Liver (tissue), 8 donors: ENCODE measurements at regions not wholly inside any gene's neighbourhood (a gene's known extent, or its start where the extent isn't known, plus 50 kb on each side); places are given as distances from the start of the nearest gene placed in this dataset.

ENCODE experiments used
- DNase-seq: peaks from one replicate; pipeline ENCODE4 v3.0.0-alpha.2; 2017; ENCODE audit warnings: low spot score
- H3K27ac ChIP-seq, 2 donors: one replicate each; pipeline ENCODE4 v1.7.0; 2013; ENCODE audit warnings: inconsistent platforms in 2 of 2, low read length in 2 of 2, control low read depth in 1 of 2, low read depth in 1 of 2, mild to moderate bottlenecking in 1 of 2
- H3K27me3 ChIP-seq, 4 donors: one replicate each; pipeline versions ENCODE4 v1.6.1 to v1.7.0; 2013; ENCODE audit warnings: low read length in 3 of 4, inconsistent platforms in 1 of 4, mild to moderate bottlenecking in 1 of 4, moderate library complexity in 1 of 4; ENCODE audit not compliant: control insufficient read depth in 4 of 4, insufficient read depth in 4 of 4
- H3K36me3 ChIP-seq, 4 donors: one replicate each; pipeline versions ENCODE4 v1.6.1 to v1.7.0; 2013; ENCODE audit warnings: low read length in 3 of 4, mild to moderate bottlenecking in 3 of 4, low read depth in 1 of 4, moderate library complexity in 1 of 4; ENCODE audit not compliant: control insufficient read depth in 4 of 4, insufficient read depth in 3 of 4
- H3K4me1 ChIP-seq, 4 donors: one replicate each; pipeline versions ENCODE4 v1.6.1 to v1.7.0; 2013; ENCODE audit warnings: low read length in 3 of 4, mild to moderate bottlenecking in 3 of 4, moderate library complexity in 1 of 4; ENCODE audit not compliant: control insufficient read depth in 4 of 4, insufficient read depth in 4 of 4
- H3K4me3 ChIP-seq, 3 donors: one replicate each; pipeline versions ENCODE4 v1.6.1 to v1.7.0; 2013; ENCODE audit warnings: low read length in 3 of 3, control low read depth in 1 of 3, low read depth in 1 of 3, mild to moderate bottlenecking in 1 of 3
- H3K9ac ChIP-seq, 2 donors: one replicate each; pipeline ENCODE4 v1.7.0; 2013; ENCODE audit warnings: low read length in 2 of 2, mild to moderate bottlenecking in 2 of 2, moderate library complexity in 2 of 2, control low read depth in 1 of 2, low read depth in 1 of 2
- H3K9me3 ChIP-seq, 4 donors: one replicate each; pipeline versions ENCODE4 v1.6.1 to v1.7.0; 2013; ENCODE audit warnings: low read length in 3 of 4; ENCODE audit not compliant: control insufficient read depth in 4 of 4
- EGR1 ChIP-seq, 2 donors: IDR thresholded peaks; 2 replicates each; pipeline ENCODE4 v1.6.1; 2016 to 2018; ENCODE audit warnings: antibody characterized with exemption in 2 of 2, low read depth in 2 of 2
- FOXA1 ChIP-seq: IDR thresholded peaks from 2 replicates; pipeline ENCODE4 v1.6.1; 2016; ENCODE audit warnings: antibody characterized with exemption
- FOXA2 ChIP-seq: IDR thresholded peaks from 2 replicates; pipeline ENCODE4 v1.6.1; 2016; ENCODE audit warnings: antibody characterized with exemption
- GABPA ChIP-seq, 2 donors: IDR thresholded peaks in 1 of 2; conservative IDR thresholded peaks in 1 of 2; 2 replicates each; pipeline ENCODE4 v1.6.1; 2016; ENCODE audit warnings: antibody characterized with exemption in 2 of 2, mild to moderate bottlenecking in 1 of 2, moderate library complexity in 1 of 2
- HNF4A ChIP-seq, 2 donors: conservative IDR thresholded peaks; 2 replicates each; pipeline ENCODE4 v1.6.1; 2016; ENCODE audit warnings: antibody characterized with exemption in 2 of 2, mild to moderate bottlenecking in 2 of 2
- HNF4G ChIP-seq: IDR thresholded peaks from 2 replicates; pipeline ENCODE4 v1.6.1; 2016; ENCODE audit warnings: antibody characterized with exemption
- JUND ChIP-seq, 2 donors: IDR thresholded peaks; 2 replicates each; pipeline ENCODE4 v1.6.1; 2016; ENCODE audit warnings: antibody characterized with exemption in 2 of 2
- NR2F2 ChIP-seq: IDR thresholded peaks from 2 replicates; pipeline ENCODE4 v1.6.1; 2016; ENCODE audit warnings: antibody characterized with exemption
- RAD21 ChIP-seq, 2 donors: IDR thresholded peaks; 2 replicates each; pipeline ENCODE4 v1.6.1; 2016; ENCODE audit warnings: antibody characterized with exemption in 2 of 2, mild to moderate bottlenecking in 2 of 2
- RXRA ChIP-seq, 2 donors: IDR thresholded peaks; 2 replicates each; pipeline ENCODE4 v1.6.1; 2017 to 2018; ENCODE audit warnings: antibody characterized with exemption in 2 of 2, mild to moderate bottlenecking in 1 of 2
- SP1 ChIP-seq: IDR thresholded peaks from 2 replicates; pipeline ENCODE4 v1.6.1; 2018; ENCODE audit warnings: antibody characterized with exemption, mild to moderate bottlenecking
- TAF1 ChIP-seq: conservative IDR thresholded peaks from 2 replicates; pipeline ENCODE4 v1.6.1; 2016; ENCODE audit warnings: antibody characterized with exemption, mild to moderate bottlenecking
- YY1 ChIP-seq: IDR thresholded peaks from 2 replicates; pipeline ENCODE4 v1.6.1; 2016; ENCODE audit warnings: antibody characterized with exemption, mild to moderate bottlenecking
- WGBS: extraction: QIAGEN DNeasy Blood & Tissue Kit; methylation state at CpG from one replicate; pipeline ENCODE4 v1.1.7; 2013; 5-methylcytosine and 5-hydroxymethylcytosine counted together
- TF ChIP-seq, protein P1 (sequence below): IDR thresholded peaks from 2 replicates; pipeline ENCODE4 v1.6.1; 2016; ENCODE audit warnings: antibody characterized with exemption
- TF ChIP-seq, protein P2 (sequence below): IDR thresholded peaks from 2 replicates; pipeline ENCODE4 v1.6.1; 2016; ENCODE audit warnings: antibody characterized with exemption
- TF ChIP-seq, protein P3 (sequence below): IDR thresholded peaks from 2 replicates; pipeline ENCODE4 v1.6.1; 2016; ENCODE audit warnings: antibody characterized with exemption, mild to moderate bottlenecking
- TF ChIP-seq, protein P4 (sequence below): IDR thresholded peaks from 2 replicates; pipeline ENCODE4 v1.6.1; 2016; ENCODE audit warnings: antibody characterized with exemption
- TF ChIP-seq, protein P5 (sequence below): fragments of 150-350 bp; IDR thresholded peaks from 2 replicates; pipeline ENCODE4 v1.5.1; 2017; ENCODE audit warnings: improper control_type of control experiment, low read depth, low read length; ENCODE audit not compliant: missing input control
- donor health status: healthy.
- donor health status: healthy.
- donor health status: healthy.
- donor health status: healthy.
- donor health status: healthy.

DNA sequence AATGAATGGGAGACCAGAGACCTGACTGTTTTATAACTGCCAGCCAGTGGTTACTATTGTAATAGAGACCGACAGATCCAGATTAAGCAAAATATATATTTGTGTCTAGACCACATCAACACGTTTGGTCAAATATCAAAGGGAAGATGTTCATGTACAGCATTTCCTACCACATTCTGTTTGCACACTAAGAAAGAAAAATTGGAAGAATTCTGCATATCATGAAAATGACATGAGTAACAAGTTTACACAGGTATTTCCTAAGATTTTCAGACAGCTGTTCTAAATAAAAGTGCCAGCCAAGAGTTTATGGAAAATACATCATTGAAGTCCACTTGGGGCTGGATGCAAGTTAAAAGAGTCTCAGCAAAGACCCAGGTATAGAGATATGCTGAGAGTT lies 145.5 kb upstream of the ANO3 start:
- DNase-seq = no peak
- no peaks in the 10 kb centered on the region for H3K9me3 ChIP-seq
- 85% methylated on average over 2 of the region's 2 CpGs for WGBS
- no peaks in the 10 kb centered on the region for H3K36me3 ChIP-seq
- H3K27ac ChIP-seq = no peak overlapping the region
- H3K4me1 ChIP-seq = peaks cover 0 to 13% (median 9%) of the 10 kb centered on the region in 4 donors
- TF ChIP-seq, protein P1, sequence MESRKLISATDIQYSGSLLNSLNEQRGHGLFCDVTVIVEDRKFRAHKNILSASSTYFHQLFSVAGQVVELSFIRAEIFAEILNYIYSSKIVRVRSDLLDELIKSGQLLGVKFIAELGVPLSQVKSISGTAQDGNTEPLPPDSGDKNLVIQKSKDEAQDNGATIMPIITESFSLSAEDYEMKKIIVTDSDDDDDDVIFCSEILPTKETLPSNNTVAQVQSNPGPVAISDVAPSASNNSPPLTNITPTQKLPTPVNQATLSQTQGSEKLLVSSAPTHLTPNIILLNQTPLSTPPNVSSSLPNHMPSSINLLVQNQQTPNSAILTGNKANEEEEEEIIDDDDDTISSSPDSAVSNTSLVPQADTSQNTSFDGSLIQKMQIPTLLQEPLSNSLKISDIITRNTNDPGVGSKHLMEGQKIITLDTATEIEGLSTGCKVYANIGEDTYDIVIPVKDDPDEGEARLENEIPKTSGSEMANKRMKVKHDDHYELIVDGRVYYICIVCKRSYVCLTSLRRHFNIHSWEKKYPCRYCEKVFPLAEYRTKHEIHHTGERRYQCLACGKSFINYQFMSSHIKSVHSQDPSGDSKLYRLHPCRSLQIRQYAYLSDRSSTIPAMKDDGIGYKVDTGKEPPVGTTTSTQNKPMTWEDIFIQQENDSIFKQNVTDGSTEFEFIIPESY = no peak
- TF ChIP-seq, protein P2, sequence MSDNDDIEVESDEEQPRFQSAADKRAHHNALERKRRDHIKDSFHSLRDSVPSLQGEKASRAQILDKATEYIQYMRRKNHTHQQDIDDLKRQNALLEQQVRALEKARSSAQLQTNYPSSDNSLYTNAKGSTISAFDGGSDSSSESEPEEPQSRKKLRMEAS = no peak
- TF ChIP-seq, protein P3, sequence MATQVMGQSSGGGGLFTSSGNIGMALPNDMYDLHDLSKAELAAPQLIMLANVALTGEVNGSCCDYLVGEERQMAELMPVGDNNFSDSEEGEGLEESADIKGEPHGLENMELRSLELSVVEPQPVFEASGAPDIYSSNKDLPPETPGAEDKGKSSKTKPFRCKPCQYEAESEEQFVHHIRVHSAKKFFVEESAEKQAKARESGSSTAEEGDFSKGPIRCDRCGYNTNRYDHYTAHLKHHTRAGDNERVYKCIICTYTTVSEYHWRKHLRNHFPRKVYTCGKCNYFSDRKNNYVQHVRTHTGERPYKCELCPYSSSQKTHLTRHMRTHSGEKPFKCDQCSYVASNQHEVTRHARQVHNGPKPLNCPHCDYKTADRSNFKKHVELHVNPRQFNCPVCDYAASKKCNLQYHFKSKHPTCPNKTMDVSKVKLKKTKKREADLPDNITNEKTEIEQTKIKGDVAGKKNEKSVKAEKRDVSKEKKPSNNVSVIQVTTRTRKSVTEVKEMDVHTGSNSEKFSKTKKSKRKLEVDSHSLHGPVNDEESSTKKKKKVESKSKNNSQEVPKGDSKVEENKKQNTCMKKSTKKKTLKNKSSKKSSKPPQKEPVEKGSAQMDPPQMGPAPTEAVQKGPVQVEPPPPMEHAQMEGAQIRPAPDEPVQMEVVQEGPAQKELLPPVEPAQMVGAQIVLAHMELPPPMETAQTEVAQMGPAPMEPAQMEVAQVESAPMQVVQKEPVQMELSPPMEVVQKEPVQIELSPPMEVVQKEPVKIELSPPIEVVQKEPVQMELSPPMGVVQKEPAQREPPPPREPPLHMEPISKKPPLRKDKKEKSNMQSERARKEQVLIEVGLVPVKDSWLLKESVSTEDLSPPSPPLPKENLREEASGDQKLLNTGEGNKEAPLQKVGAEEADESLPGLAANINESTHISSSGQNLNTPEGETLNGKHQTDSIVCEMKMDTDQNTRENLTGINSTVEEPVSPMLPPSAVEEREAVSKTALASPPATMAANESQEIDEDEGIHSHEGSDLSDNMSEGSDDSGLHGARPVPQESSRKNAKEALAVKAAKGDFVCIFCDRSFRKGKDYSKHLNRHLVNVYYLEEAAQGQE = no peak
- TF ChIP-seq SP1 (no peak), JUND (IDR thresholded peaks at IDR 0.05) (no peak), EGR1 (IDR thresholded peaks at IDR 0.05; ENCODE audit: low read depth in 2 of 2) (no peak), TAF1 (no peak), YY1 (no peak), HNF4A (conservative IDR thresholded peaks at IDR 0.05) (no peak), FOXA1 (no peak), RAD21 (IDR thresholded peaks at IDR 0.05) (no peak), RXRA (IDR thresholded peaks at IDR 0.05) (no peak), FOXA2 (no peak), GABPA (IDR thresholded peaks at IDR 0.05 in 1 of 2, conservative IDR thresholded peaks at IDR 0.05 in 1 of 2) (no peak), NR2F2 (no peak), HNF4G (no peak)
- TF ChIP-seq, protein P4, sequence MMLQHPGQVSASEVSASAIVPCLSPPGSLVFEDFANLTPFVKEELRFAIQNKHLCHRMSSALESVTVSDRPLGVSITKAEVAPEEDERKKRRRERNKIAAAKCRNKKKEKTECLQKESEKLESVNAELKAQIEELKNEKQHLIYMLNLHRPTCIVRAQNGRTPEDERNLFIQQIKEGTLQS = no peak
- TF ChIP-seq, protein P5, sequence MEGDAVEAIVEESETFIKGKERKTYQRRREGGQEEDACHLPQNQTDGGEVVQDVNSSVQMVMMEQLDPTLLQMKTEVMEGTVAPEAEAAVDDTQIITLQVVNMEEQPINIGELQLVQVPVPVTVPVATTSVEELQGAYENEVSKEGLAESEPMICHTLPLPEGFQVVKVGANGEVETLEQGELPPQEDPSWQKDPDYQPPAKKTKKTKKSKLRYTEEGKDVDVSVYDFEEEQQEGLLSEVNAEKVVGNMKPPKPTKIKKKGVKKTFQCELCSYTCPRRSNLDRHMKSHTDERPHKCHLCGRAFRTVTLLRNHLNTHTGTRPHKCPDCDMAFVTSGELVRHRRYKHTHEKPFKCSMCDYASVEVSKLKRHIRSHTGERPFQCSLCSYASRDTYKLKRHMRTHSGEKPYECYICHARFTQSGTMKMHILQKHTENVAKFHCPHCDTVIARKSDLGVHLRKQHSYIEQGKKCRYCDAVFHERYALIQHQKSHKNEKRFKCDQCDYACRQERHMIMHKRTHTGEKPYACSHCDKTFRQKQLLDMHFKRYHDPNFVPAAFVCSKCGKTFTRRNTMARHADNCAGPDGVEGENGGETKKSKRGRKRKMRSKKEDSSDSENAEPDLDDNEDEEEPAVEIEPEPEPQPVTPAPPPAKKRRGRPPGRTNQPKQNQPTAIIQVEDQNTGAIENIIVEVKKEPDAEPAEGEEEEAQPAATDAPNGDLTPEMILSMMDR = no peak
- no peaks in the 10 kb centered on the region for H3K27me3 ChIP-seq
- no peak overlapping the region for H3K4me3 ChIP-seq
- H3K9ac ChIP-seq = no peak overlapping the region
